Mesenchymal stem cell (in vitro differentiated cells and primary cell): ENCODE measurements at regions not wholly inside any gene's neighbourhood (a gene's known extent, or its start where the extent isn't known, plus 50 kb on each side); places are given as distances from the start of the nearest gene placed in this dataset.

ENCODE experiments used
- DNase-seq: peaks from one replicate; pipeline ENCODE4 v3.0.0-alpha.2; 2013
- H2AFZ ChIP-seq: one replicate; pipeline ENCODE4 v1.6.1; 2013; ENCODE audit warnings: low read depth, mild to moderate bottlenecking, control low read depth, inconsistent platforms, low read length, moderate library complexity
- H2AK5ac ChIP-seq: 2 replicates; pipeline ENCODE4 v1.6.1; 2013; ENCODE audit warnings: low read length, moderate library complexity, mild to moderate bottlenecking, inconsistent platforms; ENCODE audit not compliant: severe bottlenecking
- H2BK120ac ChIP-seq: one replicate; pipeline ENCODE4 v1.6.1; 2013; ENCODE audit warnings: low read depth, mild to moderate bottlenecking, inconsistent platforms, low read length, moderate library complexity
- H2BK12ac ChIP-seq, 2 experiments: one replicate each; pipeline ENCODE4 v1.6.1; 2013; ENCODE audit warnings: inconsistent platforms in 2 of 2, low read length in 2 of 2, mild to moderate bottlenecking in 2 of 2, moderate library complexity in 2 of 2, control low read depth in 1 of 2
- H2BK15ac ChIP-seq: one replicate; pipeline ENCODE4 v1.6.1; 2013; ENCODE audit warnings: mild to moderate bottlenecking, low read depth, inconsistent platforms; ENCODE audit not compliant: poor library complexity, severe bottlenecking
- H2BK5ac ChIP-seq: 2 replicates; pipeline ENCODE4 v1.6.1; 2013; ENCODE audit warnings: low read depth, mild to moderate bottlenecking, low read length, control low read depth, inconsistent platforms; ENCODE audit not compliant: poor library complexity, severe bottlenecking
- H3K14ac ChIP-seq, 2 experiments: one replicate each; pipeline ENCODE4 v1.6.1; 2013; ENCODE audit warnings: inconsistent platforms in 2 of 2, low read length in 2 of 2, control low read depth in 1 of 2, mild to moderate bottlenecking in 1 of 2, moderate library complexity in 1 of 2
- H3K18ac ChIP-seq, 2 experiments: one replicate each; pipeline ENCODE4 v1.6.1; 2013; ENCODE audit warnings: inconsistent platforms in 2 of 2, low read length in 2 of 2, control low read depth in 1 of 2, low read depth in 1 of 2, mild to moderate bottlenecking in 1 of 2
- H3K23ac ChIP-seq, 2 experiments: one replicate each; pipeline ENCODE4 v1.6.1; 2013; ENCODE audit warnings: inconsistent platforms in 2 of 2, low read length in 2 of 2, mild to moderate bottlenecking in 2 of 2, moderate library complexity in 2 of 2, control low read depth in 1 of 2
- H3K27ac ChIP-seq: 2 replicates; pipeline ENCODE4 v1.5.1; 2013; ENCODE audit warnings: mild to moderate bottlenecking, moderate library complexity, low read length, control low read depth, inconsistent platforms; ENCODE audit not compliant: poor library complexity, severe bottlenecking
- H3K27me3 ChIP-seq, 2 experiments: 2 replicates each; pipeline versions ENCODE4 v1.6.1 to v1.7.0; 2013; ENCODE audit warnings: low read length in 2 of 2, mild to moderate bottlenecking in 2 of 2, moderate library complexity in 2 of 2, control low read depth in 1 of 2, inconsistent platforms in 1 of 2; ENCODE audit not compliant: control insufficient read depth in 1 of 2, insufficient read depth in 1 of 2
- H3K36me3 ChIP-seq, 2 experiments: 2 replicates each; pipeline versions ENCODE4 v1.6.1 to v1.7.0; 2013; ENCODE audit warnings: low read length in 2 of 2, control low read depth in 1 of 2, inconsistent platforms in 1 of 2, low read depth in 1 of 2, mild to moderate bottlenecking in 1 of 2; ENCODE audit not compliant: insufficient read depth in 2 of 2, control insufficient read depth in 1 of 2
- H3K4ac ChIP-seq, 2 experiments: one replicate each; pipeline ENCODE4 v1.6.1; 2013; ENCODE audit warnings: inconsistent platforms in 2 of 2, low read length in 2 of 2, mild to moderate bottlenecking in 2 of 2, moderate library complexity in 2 of 2, control low read depth in 1 of 2, low read depth in 1 of 2
- H3K4me1 ChIP-seq: 2 replicates; pipeline ENCODE4 v1.6.1; 2013; ENCODE audit warnings: low read depth, low read length, control low read depth; ENCODE audit not compliant: control insufficient read depth, insufficient read depth
- H3K4me2 ChIP-seq: 2 replicates; pipeline ENCODE4 v1.6.1; 2013; ENCODE audit warnings: low read length, mild to moderate bottlenecking, inconsistent platforms; ENCODE audit not compliant: poor library complexity, severe bottlenecking
- H3K4me3 ChIP-seq, 2 experiments: 2 replicates each; pipeline versions ENCODE4 v1.5.1 to v1.7.0; 2013; ENCODE audit warnings: low read length in 2 of 2, mild to moderate bottlenecking in 2 of 2, control low read depth in 1 of 2, low read depth in 1 of 2; ENCODE audit not compliant: insufficient read depth in 1 of 2
- H3K79me1 ChIP-seq: replicated peaks from 2 replicates; pipeline ENCODE4 v1.6.1; 2013; ENCODE audit warnings: mild to moderate bottlenecking, control low read depth, low read length, inconsistent platforms; ENCODE audit not compliant: poor library complexity, severe bottlenecking
- H3K9ac ChIP-seq: 2 replicates; pipeline ENCODE4 v1.7.0; 2013; ENCODE audit warnings: mild to moderate bottlenecking, low read length, moderate library complexity
- H3K9me3 ChIP-seq: 2 replicates; pipeline ENCODE4 v1.7.0; 2013; ENCODE audit warnings: mild to moderate bottlenecking, low read length; ENCODE audit not compliant: control insufficient read depth
- H4K8ac ChIP-seq: one replicate; pipeline ENCODE4 v1.6.1; 2013; ENCODE audit warnings: inconsistent platforms, mild to moderate bottlenecking, low read length, moderate library complexity
- H4K91ac ChIP-seq: one replicate; pipeline ENCODE4 v1.6.1; 2013; ENCODE audit warnings: mild to moderate bottlenecking, low read length, inconsistent platforms
- WGBS: methylation state at CpG from one replicate; pipeline ENCODE4 v1.1.7; 2013; ENCODE audit warnings: mixed read lengths; 5-methylcytosine and 5-hydroxymethylcytosine counted together

- H2BK15ac ChIP-seq: no peak overlapping the region
- no peak overlapping the region for H3K18ac ChIP-seq
- no peak overlapping the region for H3K9ac ChIP-seq
- DNase-seq: no peak
- H3K9me3 ChIP-seq: peaks cover 8% of the 10 kb centered on the region
- no peaks in the 10 kb centered on the region for H3K79me1 ChIP-seq
- H3K27ac ChIP-seq: no peak overlapping the region
- no peak overlapping the region for H2BK5ac ChIP-seq
- H4K91ac ChIP-seq: no peak overlapping the region
- H3K4me3 ChIP-seq: no peak overlapping the region
- H3K4ac ChIP-seq: no peak overlapping the region
- no peak overlapping the region for H2BK12ac ChIP-seq
- no peak overlapping the region for H3K14ac ChIP-seq
- H3K4me1 ChIP-seq: no peaks in the 10 kb centered on the region
- 91% methylated on average over 7 of the region's 7 CpGs for WGBS
- H3K27me3 ChIP-seq: no peaks in the 10 kb centered on the region
- no peak overlapping the region for H3K4me2 ChIP-seq
- no peak overlapping the region for H4K8ac ChIP-seq
- H2AFZ ChIP-seq: no peak overlapping the region
- no peak overlapping the region for H2AK5ac ChIP-seq
- H3K36me3 ChIP-seq: no peaks in the 10 kb centered on the region
- H3K23ac ChIP-seq: no peak overlapping the region
- no peak overlapping the region for H2BK120ac ChIP-seq
These were observed 179.6 kb downstream of the TMX1 start for GRCh38 chr14:51419685-51420084.

DNA sequence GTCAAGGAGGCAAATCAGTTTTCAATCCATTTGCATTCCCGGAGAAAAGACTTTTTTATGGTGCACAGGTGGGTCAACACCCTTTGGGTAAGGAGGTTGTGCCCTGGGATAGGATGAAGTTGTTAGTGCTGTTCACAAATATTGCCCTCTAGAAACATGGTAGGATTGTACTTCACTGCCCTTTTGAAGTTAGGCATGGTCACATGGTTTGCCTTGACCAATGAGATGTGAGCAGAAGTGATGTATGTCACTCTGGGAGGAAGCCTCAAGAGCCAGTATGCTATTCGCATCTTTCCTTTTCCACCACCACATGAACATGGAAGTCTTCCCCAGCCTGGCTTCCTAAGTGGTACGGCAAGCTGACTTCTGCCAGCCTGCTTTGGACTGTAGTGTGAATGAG lies 182.7 kb downstream of the TMX1 start:
- 99% methylated on average over 2 of the region's 3 CpGs for WGBS
- peak overlapping the region in 1 of 2 experiments; percentile 13 for H3K18ac ChIP-seq
- H3K79me1 ChIP-seq: no peaks in the 10 kb centered on the region
- no peak overlapping the region for H3K4me2 ChIP-seq
- no peak overlapping the region for H2BK15ac ChIP-seq
- H3K9me3 ChIP-seq: peaks cover 8% of the 10 kb centered on the region
- H2AFZ ChIP-seq: no peak overlapping the region
- no peak overlapping the region for H3K14ac ChIP-seq
- no peak overlapping the region for H2BK120ac ChIP-seq
- peaks cover 4% of the 10 kb centered on the region for H3K4me1 ChIP-seq
- H3K27me3 ChIP-seq: no peaks in the 10 kb centered on the region
- no peak overlapping the region for H3K23ac ChIP-seq
- peak overlapping the region; percentile 1 to 29 for H2BK12ac ChIP-seq
- no peak overlapping the region for H4K8ac ChIP-seq
- no peak overlapping the region for H2AK5ac ChIP-seq
- no peaks in the 10 kb centered on the region for H3K36me3 ChIP-seq
- no peak overlapping the region for H3K4me3 ChIP-seq
- H3K4ac ChIP-seq: no peak overlapping the region
- H2BK5ac ChIP-seq: no peak overlapping the region
- H3K9ac ChIP-seq: no peak overlapping the region
- H3K27ac ChIP-seq: no peak overlapping the region
- no peak overlapping the region for H4K91ac ChIP-seq
- no peak for DNase-seq

DNA sequence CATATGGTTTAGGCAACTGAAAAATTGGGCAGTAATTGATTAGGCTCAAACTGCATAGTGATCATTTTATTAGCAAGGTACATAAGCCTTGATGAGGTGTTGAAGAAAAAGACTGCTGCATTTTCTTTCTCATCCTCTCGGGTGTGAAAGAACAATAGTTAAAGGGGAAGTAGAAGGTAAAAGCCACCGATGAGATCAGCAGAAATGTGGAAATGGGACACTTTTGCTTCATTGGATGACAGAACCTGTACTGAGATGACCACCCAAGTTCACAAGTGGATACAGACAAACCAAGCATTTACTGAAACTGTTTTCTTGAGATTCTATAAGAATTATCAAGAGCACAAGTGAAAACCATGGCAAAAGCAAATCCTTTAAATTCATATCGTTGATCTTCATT lies 184.0 kb downstream of the TMX1 start:
- no peak overlapping the region for H3K14ac ChIP-seq
- no peak overlapping the region for H2BK120ac ChIP-seq
- WGBS: 83% methylated on average over 3 of the region's 3 CpGs

DNA sequence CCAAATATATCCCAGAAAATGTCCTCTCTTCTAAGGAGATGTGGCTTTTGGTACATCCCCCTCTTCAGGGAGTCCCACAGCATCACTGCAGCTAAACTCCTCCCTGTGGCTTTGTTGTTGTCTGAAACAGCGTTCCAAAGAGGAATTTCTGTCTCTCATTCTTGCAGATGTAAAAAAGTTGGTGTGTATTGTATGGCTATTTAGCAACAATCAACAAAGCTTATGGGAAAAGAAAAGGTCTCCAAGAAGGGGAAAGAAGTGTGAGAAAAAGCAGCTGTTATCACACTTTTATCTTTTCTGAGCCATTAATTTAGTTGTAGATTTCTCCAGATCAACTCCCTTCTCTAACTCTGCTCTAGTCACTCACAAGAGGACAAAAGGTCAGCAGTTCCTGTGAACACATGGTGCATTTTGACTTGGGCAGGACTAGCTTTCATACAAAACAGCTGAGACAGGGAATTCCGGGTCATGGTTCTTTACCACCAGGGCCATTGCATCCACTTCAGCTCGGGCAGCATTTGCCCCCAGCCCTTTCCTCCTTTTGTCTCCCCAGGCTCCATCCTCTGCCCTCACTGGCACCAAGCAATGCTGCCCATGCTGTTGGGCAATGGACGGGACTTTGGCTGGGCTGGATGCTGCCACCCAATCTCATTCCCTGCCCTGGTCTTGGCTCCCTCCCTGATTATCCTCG lies 184.7 kb downstream of the TMX1 start:
- Histone ChIP-seq H3K9me3 (no peaks in the 10 kb centered on the region), H2BK5ac (no peak overlapping the region), H3K79me1 (no peaks in the 10 kb centered on the region), H3K27me3 (no peaks in the 10 kb centered on the region), H3K4me1 (peaks cover 4% of the 10 kb centered on the region), H3K27ac (no peak overlapping the region), H3K36me3 (no peaks in the 10 kb centered on the region), H4K8ac (peak overlapping the region; percentile 80), H2AK5ac (peak overlapping the region; percentile 38), H2AFZ (no peak overlapping the region), H3K4me3 (peak overlapping the region in 1 of 2 experiments; percentile 2), H3K9ac (peak overlapping the region; percentile 69), H2BK15ac (no peak overlapping the region), H2BK12ac (peak overlapping the region; percentile 11 to 65), H2BK120ac (peak overlapping the region; percentile 51), H3K4me2 (no peak overlapping the region), H3K14ac (no peak overlapping the region), H3K4ac (peak overlapping the region; percentile 34 to 55), H3K18ac (peak overlapping the region; percentile 44 to 89), H3K23ac (no peak overlapping the region), H4K91ac (peak overlapping the region; percentile 92)
- 45% methylated on average over 5 of the region's 5 CpGs for whole genome bisulfite sequencing
- peak; percentile 76 for DNase-seq

More for the DNA sequence above, 184.0 kb downstream of the TMX1 start:
- Histone ChIP-seq H3K4ac (peak overlapping the region in 1 of 2 experiments; percentile 24), H3K18ac (no peak overlapping the region), H3K9me3 (peaks cover 6% of the 10 kb centered on the region), H3K9ac (peak overlapping the region; percentile 69), H2AK5ac (no peak overlapping the region), H3K36me3 (no peaks in the 10 kb centered on the region), H2AFZ (no peak overlapping the region), H3K4me2 (no peak overlapping the region), H3K4me1 (peaks cover 4% of the 10 kb centered on the region), H3K27me3 (no peaks in the 10 kb centered on the region), H3K79me1 (no peaks in the 10 kb centered on the region), H2BK15ac (no peak overlapping the region), H4K91ac (no peak overlapping the region), H4K8ac (no peak overlapping the region), H2BK5ac (no peak overlapping the region), H2BK12ac (no peak overlapping the region), H3K27ac (no peak overlapping the region), H3K4me3 (no peak overlapping the region), H3K23ac (no peak overlapping the region)
- DNase-seq: no peak
